NCI-H774 (cell line): ENCODE measurements at regions not wholly inside any gene's neighbourhood (a gene's known extent, or its start where the extent isn't known, plus 50 kb on each side); places are given as distances from the start of the nearest gene placed in this dataset.
"Not testable (repeated sequence)": the region's sequence is repeated elsewhere in the genome, so short reads cannot be mapped to it uniquely, and the experiment has no call there.

ENCODE experiments used
- DNase-seq: peaks from one replicate; lab custom pipeline; 2025; lab: John Stamatoyannopoulos, UW

- DNase-seq: no peak
These were observed 58.6 kb upstream of the CNTNAP2 start for GRCh38 chr7:146057958-146058357.

DNA sequence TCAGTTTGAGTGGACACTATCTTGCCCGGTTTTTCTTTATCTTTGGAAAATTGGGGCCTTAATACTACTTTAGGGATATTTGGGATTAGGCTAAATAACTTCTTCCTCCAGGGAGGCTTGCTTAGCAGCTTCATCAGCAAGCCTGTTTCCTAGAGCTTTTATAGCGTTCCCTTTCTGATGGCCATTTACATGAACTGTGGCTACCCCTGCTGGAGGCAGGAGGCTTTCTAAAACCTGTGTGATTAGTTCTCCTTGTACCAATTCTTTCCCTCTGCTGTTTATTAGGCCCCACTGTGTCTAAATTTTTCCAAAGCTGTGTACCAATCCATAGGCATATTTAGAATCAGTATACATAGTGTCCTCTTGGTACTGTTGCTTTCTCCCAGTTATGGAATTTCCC lies 61.7 kb upstream of the CNTNAP2 start:
- DNase-seq: no peak

- DNase-seq: no peak
These were observed 63.1 kb upstream of the CNTNAP2 start for GRCh38 chr7:146053492-146053891.

- DNase-seq: not testable (repeated sequence)
These were observed 73.3 kb upstream of the CNTNAP2 start for GRCh38 chr7:146043310-146043709.

DNA sequence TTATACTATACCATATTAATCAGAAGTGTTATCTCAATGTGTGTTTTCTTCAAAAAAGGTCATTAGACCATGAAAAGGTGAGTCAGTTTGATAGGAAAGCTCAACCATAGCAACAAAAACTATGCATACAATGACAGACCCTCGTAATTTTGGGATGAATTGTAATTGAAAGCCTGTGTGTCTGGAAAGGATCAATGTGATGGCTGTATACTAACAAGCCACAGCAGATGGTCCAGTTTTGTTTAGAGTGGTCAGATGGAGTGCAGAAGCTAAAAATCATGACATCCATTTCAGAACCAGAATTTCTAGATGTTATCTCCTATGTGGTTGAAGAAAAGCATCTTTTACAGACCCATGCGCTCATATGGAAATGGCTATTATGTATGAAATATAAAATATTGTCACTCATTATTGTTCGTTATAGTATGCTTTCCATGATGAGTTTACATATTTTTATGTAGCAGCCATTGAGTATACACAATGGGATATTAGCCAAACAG lies 88.3 kb upstream of the CNTNAP2 start:
- no peak for DNase-seq

GRCh38 chr7:146027243-146027642 lies 89.4 kb upstream of the CNTNAP2 start:
- DNase-seq: no peak

GRCh38 chr7:146022776-146023175 lies 93.8 kb upstream of the CNTNAP2 start:
- no peak for DNase-seq

- DNase-seq: not testable (repeated sequence)
These were observed 97.3 kb upstream of the CNTNAP2 start for GRCh38 chr7:146019041-146020004.

- not testable (repeated sequence) for DNase-seq
These were observed 99.2 kb upstream of the CNTNAP2 start for GRCh38 chr7:146017366-146017765.

- DNase-seq: not testable (repeated sequence)
These were observed 102.4 kb upstream of the CNTNAP2 start for GRCh38 chr7:146014154-146014553.

GRCh38 chr7:146008293-146008692 lies 108.3 kb upstream of the CNTNAP2 start:
- no peak for DNase-seq

DNA sequence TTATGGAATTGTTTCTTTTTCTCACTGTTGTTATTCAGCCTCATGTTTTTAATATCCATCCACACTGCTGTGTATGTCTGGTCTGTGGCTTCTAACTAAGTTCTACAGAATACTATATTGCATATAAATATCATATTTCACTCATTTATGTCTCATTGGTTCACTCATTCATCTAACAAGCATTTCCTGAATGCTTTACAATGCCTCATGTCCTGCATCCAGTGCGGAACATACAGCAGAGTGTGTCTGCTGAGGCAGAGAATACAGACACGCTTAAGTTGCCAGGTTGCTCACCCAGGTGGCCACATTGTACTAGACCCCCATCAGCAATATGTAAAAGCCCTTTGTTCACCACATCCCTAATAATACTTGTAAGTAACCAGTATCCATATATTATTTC lies 111.8 kb upstream of the CNTNAP2 start:
- no peak for DNase-seq

GRCh38 chr7:146002431-146003078 lies 114.0 kb upstream of the CNTNAP2 start:
- no peak for DNase-seq

DNA sequence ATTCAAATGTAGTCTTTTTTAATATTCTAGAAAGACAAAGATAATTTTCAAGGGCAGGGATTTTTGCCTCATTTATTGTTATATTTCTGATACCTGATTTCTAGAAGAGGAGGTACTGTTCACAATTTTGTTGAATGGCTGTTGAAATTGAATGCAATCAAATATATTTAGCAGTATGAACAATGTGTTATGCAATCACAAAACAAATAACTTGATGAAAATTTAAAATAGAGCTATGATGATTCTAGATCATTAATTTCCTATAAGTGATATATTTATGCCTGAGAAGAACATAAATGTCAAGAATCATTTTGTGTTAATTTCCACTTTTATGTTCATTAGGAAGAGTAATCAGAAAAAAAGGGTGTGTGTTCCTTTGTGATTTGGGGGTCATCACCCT lies 114.6 kb upstream of the CNTNAP2 start:
- no peak for DNase-seq

DNA sequence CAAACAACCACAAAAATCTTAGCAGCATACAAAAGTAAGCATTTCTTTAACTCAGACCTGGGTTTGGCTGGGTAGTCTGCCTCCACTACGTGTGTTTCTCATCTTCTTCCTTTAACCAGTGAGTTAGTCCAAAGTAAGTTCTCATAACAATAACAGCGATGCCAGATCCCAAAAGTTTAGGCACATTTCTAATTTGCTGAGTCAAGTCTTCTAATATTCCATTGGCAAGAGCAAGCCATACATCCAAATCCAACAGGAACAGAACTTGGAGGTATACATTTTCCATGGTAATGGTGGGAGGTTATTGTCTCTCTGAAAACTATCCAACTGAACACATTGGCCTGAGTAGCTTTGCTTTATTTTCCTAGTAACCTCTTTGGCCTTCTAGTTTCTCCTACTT lies 115.7 kb upstream of the CNTNAP2 start:
- DNase-seq: no peak

DNA sequence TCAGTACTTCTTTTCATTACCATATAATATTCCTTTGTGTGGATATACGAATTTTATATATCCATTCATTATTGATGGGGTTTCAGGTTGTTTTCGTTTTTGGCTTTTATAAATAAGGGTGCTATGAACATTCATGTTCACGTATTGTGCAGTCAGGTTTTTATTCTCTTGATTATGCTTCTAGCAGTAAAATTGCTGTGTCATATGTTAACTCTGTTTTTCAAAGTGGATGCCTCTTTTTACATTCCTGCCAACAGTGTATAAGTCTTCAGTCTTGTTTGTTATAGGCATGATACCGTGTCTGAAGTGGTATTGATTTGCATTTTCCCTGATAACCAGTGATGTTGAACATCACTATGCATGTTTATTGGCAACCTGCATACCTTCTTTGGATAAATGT lies 127.1 kb upstream of the CNTNAP2 start:
- DNase-seq: no peak

- DNase-seq: no peak
These were observed 130.2 kb upstream of the CNTNAP2 start for GRCh38 chr7:145986248-145986874.

DNA sequence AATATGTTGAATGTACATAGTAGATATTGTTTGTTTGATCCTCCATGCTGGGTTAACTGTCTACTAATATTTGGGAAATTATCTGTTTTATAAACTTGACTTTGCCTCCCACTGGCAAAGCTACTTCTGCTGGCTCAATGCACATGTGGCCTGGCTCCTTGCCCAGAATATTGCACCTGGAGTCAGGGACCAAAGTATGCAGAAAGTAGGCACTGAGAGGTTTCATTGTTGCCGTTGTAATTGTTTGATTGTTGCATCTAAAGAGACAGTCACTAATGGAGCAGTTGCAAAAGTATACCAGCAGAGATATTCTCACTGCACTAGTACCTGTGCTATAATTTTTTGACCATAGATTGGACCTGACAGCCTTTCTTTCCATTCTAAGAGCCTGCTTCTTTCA lies 137.8 kb upstream of the CNTNAP2 start:
- DNase-seq: peak; percentile 81

- DNase-seq: no peak
These were observed 156.6 kb upstream of the CNTNAP2 start for GRCh38 chr7:145959981-145960380.

DNA sequence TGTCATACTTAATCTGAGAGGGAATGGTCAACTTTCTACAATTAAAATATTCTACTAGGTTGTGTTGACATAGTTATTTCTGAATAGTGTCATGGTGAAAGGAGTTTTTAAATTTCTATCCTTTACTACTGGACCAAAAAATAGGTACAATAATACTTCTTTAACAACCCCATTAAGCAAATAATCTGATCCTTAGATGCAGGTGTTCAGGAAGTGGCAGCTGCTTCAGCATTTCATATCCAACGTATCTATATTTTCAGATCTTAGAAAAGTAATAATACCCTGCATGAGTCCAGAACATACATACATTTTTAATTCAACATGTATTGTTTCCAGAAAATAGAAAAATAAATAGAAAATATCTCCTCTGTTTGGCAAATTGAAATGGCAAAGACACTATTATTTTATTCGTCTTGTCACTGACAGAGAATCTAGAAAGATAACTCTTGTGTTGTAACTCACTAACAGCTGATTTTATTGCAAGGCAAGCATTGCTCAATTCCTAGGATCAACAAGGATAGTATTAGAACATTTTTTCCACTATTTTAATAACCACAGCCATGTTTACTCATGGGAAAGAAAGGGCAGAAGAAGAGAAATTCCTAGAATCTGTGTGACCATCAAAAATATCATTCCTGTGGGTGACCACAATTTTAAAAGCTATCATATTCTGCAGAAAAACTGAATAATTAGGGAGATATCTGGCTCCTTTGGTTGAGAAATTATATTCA lies 159.3 kb upstream of the CNTNAP2 start:
- DNase-seq: no peak

- no peak for DNase-seq
These were observed 165.0 kb upstream of the CNTNAP2 start for GRCh38 chr7:145951566-145951965.

DNA sequence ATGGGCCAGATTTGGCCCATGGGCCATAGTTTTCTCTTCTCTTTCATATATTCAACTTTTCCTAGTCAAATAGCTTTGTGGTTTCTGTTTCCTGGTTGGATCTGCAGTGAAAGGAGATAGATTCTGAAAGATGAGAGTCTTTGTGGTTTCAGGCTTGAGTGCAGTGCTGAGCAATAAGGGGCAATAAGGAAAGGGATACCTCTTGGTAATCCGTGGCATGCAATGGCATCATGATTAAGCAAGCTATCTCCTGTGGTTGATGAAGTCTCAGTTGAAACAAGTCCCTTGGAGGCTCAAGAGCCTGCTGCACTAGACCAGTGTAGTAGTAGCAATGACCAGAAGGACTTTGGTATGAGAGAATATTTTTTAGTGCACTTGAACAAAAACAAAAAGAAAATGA lies 187.7 kb upstream of the CNTNAP2 start:
- no peak for DNase-seq
